IPS-NIHi7 (cell line): ENCODE measurements at regions not wholly inside any gene's neighbourhood (a gene's known extent, or its start where the extent isn't known, plus 50 kb on each side); places are given as distances from the start of the nearest gene placed in this dataset.
A peak's percentile ranks its signal among the peaks of the same experiment; 100 is the strongest.

Experiments
- DNase-seq: peaks from one replicate; pipeline ENCODE4 v3.0.0; 2012; ENCODE audit warnings: mixed read lengths; ENCODE audit errors: extremely low spot score

- no peak for DNase-seq
Observed at GRCh38 chr17:36864827-36865430, 72.3 kb upstream of the LHX1 start.

- DNase-seq: no peak
Observed at GRCh38 chr17:36867716-36868341, 69.4 kb upstream of the LHX1 start.

GRCh38 chr17:36868777-36869176, 68.5 kb upstream of the LHX1 start:
- no peak for DNase-seq

GRCh38 chr17:36869441-36869840, 67.8 kb upstream of the LHX1 start:
- no peak for DNase-seq

GRCh38 chr17:36869856-36870719, 67.2 kb upstream of the LHX1 start:
- DNase-seq: peak; percentile 63

- DNase-seq: no peak
Observed at GRCh38 chr17:36870720-36870999, 66.6 kb upstream of the LHX1 start.

- no peak for DNase-seq
Observed at GRCh38 chr17:36875698-36876293, 61.5 kb upstream of the LHX1 start.

- no peak for DNase-seq
Observed at GRCh38 chr17:36876966-36877365, 60.3 kb upstream of the LHX1 start.

- peak; percentile 37 for DNase-seq
Observed at GRCh38 chr17:36877771-36878170, 59.5 kb upstream of the LHX1 start.

GRCh38 chr17:36878216-36878615, 59.1 kb upstream of the LHX1 start:
- DNase-seq: no peak

- no peak for DNase-seq
Observed at GRCh38 chr17:36879027-36879426, 58.2 kb upstream of the LHX1 start.

- DNase-seq: no peak
Observed at GRCh38 chr17:36879624-36880131, 57.6 kb upstream of the LHX1 start.

GRCh38 chr17:36880268-36880905, 56.9 kb upstream of the LHX1 start:
- DNase-seq: no peak

- DNase-seq: no peak
Observed at GRCh38 chr17:36881323-36881722, 56.0 kb upstream of the LHX1 start.

- DNase-seq: peak; percentile 39
Observed at GRCh38 chr17:36884495-36885152, 52.7 kb upstream of the LHX1 start.

- no peak for DNase-seq
Observed at GRCh38 chr17:36885153-36885735, 52.0 kb upstream of the LHX1 start.

- no peak for DNase-seq
Observed at GRCh38 chr17:36885771-36886377, 51.4 kb upstream of the LHX1 start.
